G401.6 (cell line): ENCODE measurements at regions not wholly inside any gene's neighbourhood (a gene's known extent, or its start where the extent isn't known, plus 50 kb on each side); places are given as distances from the start of the nearest gene placed in this dataset.

Source experiments
- FAIRE-seq: peaks from 2 replicates; lab custom pipeline; 2012; peaks lifted over from hg19 to GRCh38; lab: Jason Lieb, UNC

GRCh38 chr20:40319056-40319455, 370.0 kb downstream of the MAFB start:
- no peak for FAIRE-seq

GRCh38 chr20:40317156-40317790, 371.8 kb downstream of the MAFB start:
- FAIRE-seq, result no peak

GRCh38 chr20:40314278-40314677, 374.8 kb downstream of the MAFB start:
- FAIRE-seq, result no peak

GRCh38 chr20:40313730-40314129, 375.3 kb downstream of the MAFB start:
- FAIRE-seq, result no peak

GRCh38 chr20:40309731-40310130, 379.3 kb downstream of the MAFB start:
- FAIRE-seq, result no peak

GRCh38 chr20:40307997-40308396, 381.0 kb downstream of the MAFB start:
- FAIRE-seq, result no peak

- FAIRE-seq, result no peak
Measured at GRCh38 chr20:40307268-40307667, 381.8 kb downstream of the MAFB start.

- FAIRE-seq, result no peak
Measured at GRCh38 chr20:40305303-40305702, 383.7 kb downstream of the MAFB start.

- no peak for FAIRE-seq
Measured at GRCh38 chr20:40304119-40304613, 384.9 kb downstream of the MAFB start.

- FAIRE-seq, result no peak
Measured at GRCh38 chr20:40294747-40295146, 394.3 kb downstream of the MAFB start.

GRCh38 chr20:40294175-40294574, 394.9 kb downstream of the MAFB start:
- no peak for FAIRE-seq

GRCh38 chr20:40293740-40294139, 395.3 kb downstream of the MAFB start:
- FAIRE-seq, result no peak

- no peak for FAIRE-seq
Measured at GRCh38 chr20:40291493-40292135, 397.4 kb downstream of the MAFB start.

GRCh38 chr20:40287683-40288082, 401.4 kb downstream of the MAFB start:
- FAIRE-seq, result no peak

- no peak for FAIRE-seq
Measured at GRCh38 chr20:40286975-40287531, 402.0 kb downstream of the MAFB start.

- no peak for FAIRE-seq
Measured at GRCh38 chr20:40284611-40285010, 404.4 kb downstream of the MAFB start.

- FAIRE-seq, result no peak
Measured at GRCh38 chr20:40283689-40284088, 405.3 kb downstream of the MAFB start.

- FAIRE-seq, result no peak
Measured at GRCh38 chr20:40282941-40283340, 406.1 kb downstream of the MAFB start.

- no peak for FAIRE-seq
Measured at GRCh38 chr20:40282541-40282940, 406.5 kb downstream of the MAFB start.

- no peak for FAIRE-seq
Measured at GRCh38 chr20:40280616-40281015, 408.4 kb downstream of the MAFB start.

GRCh38 chr20:40279390-40279789, 409.6 kb downstream of the MAFB start:
- no peak for FAIRE-seq

- FAIRE-seq, result no peak
Measured at GRCh38 chr20:40278673-40279072, 410.4 kb downstream of the MAFB start.

GRCh38 chr20:40276301-40276700, 412.7 kb downstream of the MAFB start:
- FAIRE-seq, result no peak

- no peak for FAIRE-seq
Measured at GRCh38 chr20:40275738-40276137, 413.3 kb downstream of the MAFB start.
